CD4-positive, alpha-beta T cell (primary cell): ENCODE measurements at regions not wholly inside any gene's neighbourhood (a gene's known extent, or its start where the extent isn't known, plus 50 kb on each side); places are given as distances from the start of the nearest gene placed in this dataset.
"Not testable (repeated sequence)": the region's sequence is repeated elsewhere in the genome, so short reads cannot be mapped to it uniquely, and the experiment has no call there.

Source experiments
- ATAC-seq: fragments of 200-7000 bp; cut with Tn5 transposase; one replicate; pipeline ENCODE4 v1.10.0; 2022; ENCODE audit warnings: mild to moderate bottlenecking; ENCODE audit not compliant: poor library complexity
- CTCF ChIA-PET: fragments of 350-600 bp; sonication (Branson Sonifier 250); formaldehyde crosslinking; loops from one replicate; lab custom pipeline; 2021; ENCODE audit warnings: antibody characterized with exemption, inconsistent platforms; lab: Charles Lee
- POLR2A ChIA-PET: fragments of 350-600 bp; sonication (Branson Sonifier 250); formaldehyde crosslinking; loops from one replicate; lab custom pipeline; 2021; ENCODE audit warnings: antibody characterized with exemption, inconsistent platforms; lab: Charles Lee
- DNase-seq, 14 experiments: peaks; one replicate each; pipeline ENCODE4 v3.0.0-alpha.2; 2013 to 2020; ENCODE audit warnings: mixed read lengths in 2 of 14
- H3K27ac ChIP-seq, 2 donors: one replicate each; pipeline versions ENCODE4 v1.5.1 to v1.7.0; 2013; ENCODE audit warnings: low read length in 2 of 2, low read depth in 1 of 2, mild to moderate bottlenecking in 1 of 2
- H3K27me3 ChIP-seq, 2 experiments: 1 replicate in 1 of 2; 2 replicates in 1 of 2; pipeline versions ENCODE4 v1.6.1 to v1.7.0; 2013; ENCODE audit warnings: low read length in 2 of 2, control low read depth in 1 of 2, mild to moderate bottlenecking in 1 of 2, moderate library complexity in 1 of 2; ENCODE audit not compliant: insufficient read depth in 2 of 2, control insufficient read depth in 1 of 2
- H3K36me3 ChIP-seq: one replicate; pipeline ENCODE4 v1.6.1; 2013; ENCODE audit warnings: low read length, control low read depth; ENCODE audit not compliant: insufficient read depth
- H3K4me1 ChIP-seq: one replicate; pipeline ENCODE4 v1.6.1; 2013; ENCODE audit warnings: low read length, control low read depth; ENCODE audit not compliant: insufficient read depth
- H3K4me3 ChIP-seq: one replicate; pipeline ENCODE4 v1.5.1; 2013; ENCODE audit warnings: mild to moderate bottlenecking, low read length, moderate library complexity
- H3K9me3 ChIP-seq, 2 experiments: 1 replicate in 1 of 2; 2 replicates in 1 of 2; pipeline versions ENCODE4 v1.6.1 to v1.7.0; 2013; ENCODE audit warnings: low read length in 2 of 2, mild to moderate bottlenecking in 2 of 2, control low read depth in 1 of 2, moderate library complexity in 1 of 2; ENCODE audit not compliant: control insufficient read depth in 1 of 2, insufficient read depth in 1 of 2
- H3K27ac Mint-ChIP-seq: one replicate; pipeline ENCODE4 v1.8.0; 2020; ENCODE audit warnings: mixed read lengths
- H3K27me3 Mint-ChIP-seq: one replicate; pipeline ENCODE4 v1.8.0; 2021; ENCODE audit warnings: mixed read lengths
- H3K36me3 Mint-ChIP-seq: one replicate; pipeline ENCODE4 v1.8.0; 2021; ENCODE audit warnings: low read depth, mixed read lengths
- H3K4me1 Mint-ChIP-seq: one replicate; pipeline ENCODE4 v1.8.0; 2021; ENCODE audit warnings: low read depth, mixed read lengths
- H3K4me3 Mint-ChIP-seq: one replicate; pipeline ENCODE4 v1.8.0; 2020; ENCODE audit warnings: mild to moderate bottlenecking, mixed read lengths
- H3K9me3 Mint-ChIP-seq: one replicate; pipeline ENCODE4 v1.8.0; 2020; ENCODE audit warnings: mixed read lengths
- intact Hi-C, 2 experiments: fragments of 100-400 bp; cut with DNase I in 1 of 2; cut with micrococcal nuclease in 1 of 2; formaldehyde crosslinking; loops; one replicate each; pipeline versions ENCODE4 v1.15.1 to v1.9.0; 2023 to 2025; cut with DNase I, micrococcal nuclease
- TF ChIP-seq, protein P1 (sequence below): fragments of 200-600 bp; IDR thresholded peaks from one replicate; pipeline ENCODE4 v1.8.0; 2022; ENCODE audit warnings: antibody characterized with exemption, mild to moderate bottlenecking

GRCh38 chr10:81219758-81220157 is 655.2 kb upstream of the NRG3 start:
- CTCF ChIA-PET = no interaction called here
- H3K27ac Mint-ChIP-seq = no peak overlapping the region
- no peaks in the 10 kb centered on the region for H3K27me3 Mint-ChIP-seq

DNA sequence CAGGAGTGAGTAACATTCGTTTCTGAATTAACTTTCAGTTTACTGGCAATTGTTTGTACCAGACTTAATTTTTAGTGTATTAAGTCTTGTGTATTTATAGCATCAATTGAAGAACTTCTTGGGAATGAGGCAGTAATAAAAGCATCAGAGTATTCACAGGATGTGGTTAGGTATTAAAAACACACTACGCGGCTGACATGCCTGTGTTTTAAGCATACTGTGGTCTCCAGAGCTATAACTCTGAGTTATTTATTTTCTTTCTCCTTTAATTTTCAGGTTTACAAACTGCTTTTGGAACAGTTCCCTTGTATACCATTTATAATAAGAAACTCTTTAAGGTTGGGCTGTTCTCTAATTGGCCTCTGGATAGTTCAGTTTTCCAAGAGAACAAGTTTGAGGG is 626.1 kb upstream of the NRG3 start:
- Mint-ChIP-seq H3K9me3 (no peaks in the 10 kb centered on the region), H3K4me1 (no peaks in the 10 kb centered on the region), H3K27ac (no peak overlapping the region), H3K36me3 (no peaks in the 10 kb centered on the region), H3K4me3 (no peak overlapping the region), H3K27me3 (no peaks in the 10 kb centered on the region)
- CTCF ChIA-PET = no interaction called here
- POLR2A ChIA-PET = no interaction called here
- Histone ChIP-seq H3K9me3 (peaks cover 0 to 3% of the 10 kb centered on the region in 2 experiments), H3K27me3 (no peaks in the 10 kb centered on the region), H3K4me1 (no peaks in the 10 kb centered on the region), H3K4me3 (no peak overlapping the region), H3K27ac (no peak overlapping the region), H3K36me3 (no peaks in the 10 kb centered on the region)
- DNase-seq (no peak), ATAC-seq (no peak)
- TF ChIP-seq, protein P1, sequence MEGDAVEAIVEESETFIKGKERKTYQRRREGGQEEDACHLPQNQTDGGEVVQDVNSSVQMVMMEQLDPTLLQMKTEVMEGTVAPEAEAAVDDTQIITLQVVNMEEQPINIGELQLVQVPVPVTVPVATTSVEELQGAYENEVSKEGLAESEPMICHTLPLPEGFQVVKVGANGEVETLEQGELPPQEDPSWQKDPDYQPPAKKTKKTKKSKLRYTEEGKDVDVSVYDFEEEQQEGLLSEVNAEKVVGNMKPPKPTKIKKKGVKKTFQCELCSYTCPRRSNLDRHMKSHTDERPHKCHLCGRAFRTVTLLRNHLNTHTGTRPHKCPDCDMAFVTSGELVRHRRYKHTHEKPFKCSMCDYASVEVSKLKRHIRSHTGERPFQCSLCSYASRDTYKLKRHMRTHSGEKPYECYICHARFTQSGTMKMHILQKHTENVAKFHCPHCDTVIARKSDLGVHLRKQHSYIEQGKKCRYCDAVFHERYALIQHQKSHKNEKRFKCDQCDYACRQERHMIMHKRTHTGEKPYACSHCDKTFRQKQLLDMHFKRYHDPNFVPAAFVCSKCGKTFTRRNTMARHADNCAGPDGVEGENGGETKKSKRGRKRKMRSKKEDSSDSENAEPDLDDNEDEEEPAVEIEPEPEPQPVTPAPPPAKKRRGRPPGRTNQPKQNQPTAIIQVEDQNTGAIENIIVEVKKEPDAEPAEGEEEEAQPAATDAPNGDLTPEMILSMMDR = no peak
- intact Hi-C loops = no loop called here

More at GRCh38 chr10:81219758-81220157, 655.2 kb upstream of the NRG3 start:
- DNase-seq = no peak
- TF ChIP-seq, protein P1 = no peak
- Histone ChIP-seq H3K36me3 (no peaks in the 10 kb centered on the region), H3K4me1 (no peaks in the 10 kb centered on the region), H3K27ac (no peak overlapping the region), H3K4me3 (no peak overlapping the region), H3K9me3 (peaks cover 0 to 7% of the 10 kb centered on the region in 2 experiments), H3K27me3 (no peaks in the 10 kb centered on the region)
- ATAC-seq = no peak
- Mint-ChIP-seq H3K4me1 (no peaks in the 10 kb centered on the region), H3K4me3 (no peak overlapping the region), H3K9me3 (peaks cover 3% of the 10 kb centered on the region), H3K36me3 (no peaks in the 10 kb centered on the region)
- intact Hi-C loops = no loop called here
- POLR2A ChIA-PET = no interaction called here

GRCh38 chr10:81251457-81252115 is 623.4 kb upstream of the NRG3 start:
- Mint-ChIP-seq H3K27me3 (no peaks in the 10 kb centered on the region), H3K9me3 (no peaks in the 10 kb centered on the region), H3K36me3 (no peaks in the 10 kb centered on the region), H3K4me1 (no peaks in the 10 kb centered on the region), H3K4me3 (no peak overlapping the region), H3K27ac (no peak overlapping the region)
- Histone ChIP-seq H3K9me3 (peaks cover 0 to 3% of the 10 kb centered on the region in 2 experiments), H3K36me3 (no peaks in the 10 kb centered on the region), H3K27ac (no peak overlapping the region), H3K27me3 (no peaks in the 10 kb centered on the region), H3K4me1 (no peaks in the 10 kb centered on the region), H3K4me3 (no peak overlapping the region)
- DNase-seq (no peak), ATAC-seq (no peak)
- TF ChIP-seq, protein P1 = no peak
- POLR2A ChIA-PET = no interaction called here
- CTCF ChIA-PET = no interaction called here
- intact Hi-C loops = no loop called here

GRCh38 chr10:81264991-81265390 is 610.0 kb upstream of the NRG3 start:
- H3K27ac ChIP-seq, H3K9me3 Mint-ChIP-seq, intact Hi-C loops, POLR2A ChIA-PET, H3K36me3 Mint-ChIP-seq, ATAC-seq, CTCF ChIA-PET, H3K9me3 ChIP-seq, H3K27me3 Mint-ChIP-seq, DNase-seq, H3K27ac Mint-ChIP-seq, H3K4me3 ChIP-seq, H3K4me1 ChIP-seq, H3K27me3 ChIP-seq, H3K4me3 Mint-ChIP-seq, H3K36me3 ChIP-seq, H3K4me1 Mint-ChIP-seq: not testable (repeated sequence)
